Endothelial cell of umbilical vein (primary cell): ENCODE measurements at regions not wholly inside any gene's neighbourhood (a gene's known extent, or its start where the extent isn't known, plus 50 kb on each side); places are given as distances from the start of the nearest gene placed in this dataset.

Experiments used
- BruUV-seq: library from RNA; stranded (reverse); fragments of 400-500 nt; replicated peaks from 2 replicates; lab custom pipeline; 2021; lab: Mats Ljungman, UMichigan
- CTCF ChIA-PET: fragments of 300-600, 350-600 bp; sonication (Branson Sonifier 250); formaldehyde crosslinking; loops from one replicate; lab custom pipeline; 2021; ENCODE audit warnings: antibody characterized with exemption, inconsistent platforms; lab: Charles Lee
- POLR2A ChIA-PET: fragments of 300-600, 350-600 bp; sonication (Branson Sonifier 250); formaldehyde crosslinking; loops from one replicate; lab custom pipeline; 2021; ENCODE audit warnings: antibody characterized with exemption, inconsistent platforms; lab: Charles Lee
- DNase-seq: peaks from one replicate; pipeline ENCODE4 v3.0.0-alpha.2; 2011; ENCODE audit warnings: low read depth, low spot score
- FAIRE-seq: peaks from 2 replicates; lab custom pipeline; 2011; peaks lifted over from hg19 to GRCh38; lab: Jason Lieb, UNC
- H2AFZ ChIP-seq: 2 replicates; pipeline ENCODE4 v1.6.0; 2012; ENCODE audit warnings: low read depth, low read length, control low read depth, inconsistent platforms
- H3K27ac ChIP-seq: 2 replicates; pipeline ENCODE4 v1.5.1; 2011; ENCODE audit warnings: low read depth, mild to moderate bottlenecking, control low read depth, low read length, moderate library complexity; ENCODE audit not compliant: insufficient read depth
- H3K27me3 ChIP-seq, 2 experiments: 2 replicates each; pipeline versions ENCODE4 v1.6.0 to v1.6.1; 2011; ENCODE audit warnings: low read length in 2 of 2, mixed read lengths in 1 of 2; ENCODE audit not compliant: control insufficient read depth in 2 of 2, insufficient read depth in 2 of 2
- H3K36me3 ChIP-seq, 2 experiments: 2 replicates in 1 of 2; 3 replicates in 1 of 2; pipeline ENCODE4 v1.5.1; 2011; ENCODE audit warnings: low read length in 2 of 2, mild to moderate bottlenecking in 1 of 2, moderate library complexity in 1 of 2; ENCODE audit not compliant: control insufficient read depth in 2 of 2, insufficient read depth in 2 of 2; ENCODE audit errors: extremely low read depth in 1 of 2
- H3K4me1 ChIP-seq: 3 replicates; pipeline ENCODE4 v1.5.1; 2011; ENCODE audit warnings: mild to moderate bottlenecking, low read length; ENCODE audit not compliant: control insufficient read depth, insufficient read depth; ENCODE audit errors: extremely low read depth
- H3K4me2 ChIP-seq: 2 replicates; pipeline ENCODE4 v1.6.1; 2011; ENCODE audit warnings: low read length, control low read depth, mixed read lengths; ENCODE audit not compliant: insufficient read depth
- H3K4me3 ChIP-seq, 3 experiments: fragments of 200-600 bp in 1 of 3; sonication (generic), shearing (Covaris generic) in 1 of 3; replicated peaks in 1 of 3; 2 replicates each; pipeline ENCODE4 v1.5.1; 2011 to 2016; ENCODE audit warnings: control low read depth in 3 of 3, low read length in 3 of 3, mild to moderate bottlenecking in 2 of 3, inconsistent platforms in 1 of 3, low read depth in 1 of 3, moderate library complexity in 1 of 3; ENCODE audit not compliant: insufficient read depth in 1 of 3
- H3K79me2 ChIP-seq: 2 replicates; pipeline ENCODE4 v1.6.0; 2012; ENCODE audit warnings: low read length, inconsistent platforms; ENCODE audit not compliant: control insufficient read depth, insufficient read depth
- H3K9ac ChIP-seq: replicated peaks from 2 replicates; pipeline ENCODE3; 2011; ENCODE audit warnings: low read length, control low read depth; ENCODE audit not compliant: insufficient read depth; ENCODE audit errors: extremely low read depth
- H3K9me1 ChIP-seq: replicated peaks from 3 replicates; pipeline ENCODE4 v1.6.0; 2011; ENCODE audit warnings: mild to moderate bottlenecking, low read length; ENCODE audit not compliant: control insufficient read depth, insufficient read depth; ENCODE audit errors: extremely low read depth
- H3K9me3 ChIP-seq: replicated peaks from 2 replicates; pipeline ENCODE4 v1.5.1; 2012; ENCODE audit warnings: low read length, inconsistent platforms; ENCODE audit not compliant: control insufficient read depth, insufficient read depth
- H4K20me1 ChIP-seq: replicated peaks from 2 replicates; pipeline ENCODE3; 2011; ENCODE audit warnings: mild to moderate bottlenecking, low read length; ENCODE audit not compliant: control insufficient read depth, insufficient read depth; ENCODE audit errors: extremely low read depth
- CTCF ChIP-seq, 2 donors: IDR thresholded peaks; 1 replicate in 1 of 2; 2 replicates in 1 of 2; pipeline ENCODE4 v1.5.1; 2011; ENCODE audit warnings: low read length in 2 of 2, mild to moderate bottlenecking in 2 of 2, moderate library complexity in 2 of 2, control low read depth in 1 of 2, inconsistent platforms in 1 of 2, low read depth in 1 of 2; ENCODE audit not compliant: insufficient read depth in 1 of 2; ENCODE audit errors: extremely low read depth in 1 of 2
- EZH2 ChIP-seq: IDR thresholded peaks from 2 replicates; pipeline ENCODE4 v1.6.1; 2012; ENCODE audit warnings: borderline replicate concordance, low read depth, mild to moderate bottlenecking, moderate library complexity, low read length, inconsistent platforms; ENCODE audit not compliant: severe bottlenecking
- FOS ChIP-seq: IDR thresholded peaks from 2 replicates; pipeline ENCODE4 v1.6.1; 2011; ENCODE audit warnings: mild to moderate bottlenecking, low read length, moderate library complexity, borderline replicate concordance; ENCODE audit not compliant: insufficient read depth
- GATA2 ChIP-seq: IDR thresholded peaks from 2 replicates; pipeline ENCODE4 v1.7.0; 2011; ENCODE audit warnings: low read depth, mild to moderate bottlenecking, moderate library complexity, mixed read lengths, low read length; ENCODE audit not compliant: insufficient read length, insufficient read depth
- MAX ChIP-seq: IDR thresholded peaks from 2 replicates; pipeline ENCODE4 v1.6.1; 2011; ENCODE audit not compliant: insufficient read depth, insufficient read length
- MYC ChIP-seq: IDR thresholded peaks from one replicate; pipeline ENCODE4 v1.6.1; 2011; ENCODE audit warnings: mild to moderate bottlenecking, low read depth, low read length
- POLR2AphosphoS5 ChIP-seq: IDR thresholded peaks from 2 replicates; pipeline ENCODE4 v1.6.1; 2012; ENCODE audit warnings: low read depth, mild to moderate bottlenecking, control low read depth, low read length, moderate library complexity; ENCODE audit not compliant: insufficient read depth
- dilution Hi-C: fragments of 300-500 bp; cut with MboI; formaldehyde crosslinking; loops from one replicate; pipeline ENCODE4 v1.15.0; 2019; ENCODE audit warnings: low sequenced_read_pairs; ENCODE audit not compliant: extremely low pct_ligation_motif_present
- intact Hi-C: fragments of 100-400 bp; cut with micrococcal nuclease; formaldehyde crosslinking; loops from one replicate; pipeline ENCODE4 v1.10.0; 2022

- Histone ChIP-seq H3K4me1 (no peaks in the 10 kb centered on the region), H4K20me1 (no peaks in the 10 kb centered on the region), H3K9me1 (no peaks in the 10 kb centered on the region), H3K27ac (no peak overlapping the region), H3K27me3 (no peaks in the 10 kb centered on the region), H3K9me3 (peaks cover 2% of the 10 kb centered on the region), H3K4me3 (no peak overlapping the region), H3K4me2 (no peak overlapping the region), H2AFZ (no peak overlapping the region), H3K36me3 (no peaks in the 10 kb centered on the region), H3K9ac (no peak overlapping the region), H3K79me2 (no peaks in the 10 kb centered on the region)
- no TSS peak for BruUV-seq
- DNase-seq (no peak), FAIRE-seq (no peak)
- CTCF ChIA-PET, result no interaction called here
- intact Hi-C loops (no loop called here), dilution Hi-C loops (no loop called here)
- TF ChIP-seq MYC, result no peak
- no peak for TF ChIP-seq POLR2AphosphoS5
- TF ChIP-seq EZH2, result no peak
- TF ChIP-seq CTCF (IDR thresholded peaks at IDR 0.05; ENCODE audit: extremely low read depth in 1 of 2, insufficient read depth in 1 of 2, low read depth in 1 of 2, low read length in 2 of 2), result no peak
- no peak for TF ChIP-seq MAX
- no peak for TF ChIP-seq FOS
- TF ChIP-seq GATA2, result no peak
- POLR2A ChIA-PET, result no interaction called here
Measured at GRCh38 chr4:181108237-181108636, 1135.0 kb upstream of the TENM3 start.
